NCI-H1930 (cell line): ENCODE measurements at regions not wholly inside any gene's neighbourhood (a gene's known extent, or its start where the extent isn't known, plus 50 kb on each side); places are given as distances from the start of the nearest gene placed in this dataset.

Experiments used
- DNase-seq, 2 experiments: peaks; one replicate each; lab custom pipeline; 2025; lab: John Stamatoyannopoulos, UW

DNA sequence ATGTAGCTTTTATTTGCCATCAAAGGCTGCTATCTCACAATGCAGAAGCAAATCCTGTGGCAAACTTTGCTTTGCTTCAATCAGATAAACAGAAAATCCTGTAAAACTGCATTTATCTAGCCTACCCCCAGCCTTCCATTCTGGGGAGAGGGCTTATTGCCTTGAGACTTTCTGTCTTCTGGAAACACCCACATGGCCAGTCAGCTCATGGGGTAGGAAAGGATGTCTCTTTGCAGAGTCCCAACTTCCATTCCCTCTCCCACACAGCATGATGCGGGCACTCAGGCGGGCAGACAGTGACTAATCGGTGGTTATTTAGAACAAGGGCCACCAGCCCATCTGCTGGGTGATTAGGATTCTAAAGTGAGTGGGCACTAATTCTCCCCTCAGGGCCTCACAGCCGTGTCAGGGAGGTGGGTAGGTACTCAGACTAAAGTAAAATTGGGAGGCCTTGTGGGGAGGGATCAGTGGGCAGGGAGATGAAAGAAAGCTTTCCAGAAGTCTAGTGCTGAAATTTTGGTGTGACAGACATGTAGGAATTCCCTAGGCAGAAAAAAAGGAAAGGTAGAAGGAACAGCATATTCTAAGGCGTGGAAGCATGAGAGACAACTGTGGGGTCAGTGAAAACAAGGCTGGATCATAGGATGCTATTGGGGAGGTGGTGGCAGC is 720.5 kb downstream of the VRK1 start:
- no peak for DNase-seq

DNA sequence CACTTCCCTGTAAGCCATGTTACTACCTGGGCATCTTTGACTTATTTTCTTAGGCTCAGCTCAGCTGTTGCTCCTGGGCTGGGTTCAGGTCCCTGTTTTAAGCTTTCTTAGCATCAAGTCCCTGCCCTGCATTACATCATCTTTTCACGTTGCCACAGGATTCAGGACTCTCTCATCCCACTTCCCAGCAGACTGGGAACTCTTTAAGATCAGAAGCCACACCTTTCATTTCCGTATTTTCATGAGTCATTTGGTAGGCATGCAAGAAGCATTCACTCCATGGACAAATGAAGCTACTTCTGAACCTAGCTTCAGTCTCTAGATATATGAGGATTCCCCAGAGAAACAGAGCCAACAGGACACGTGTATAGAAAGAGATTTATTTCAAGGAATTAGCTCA is 726.8 kb downstream of the VRK1 start:
- no peak for DNase-seq

DNA sequence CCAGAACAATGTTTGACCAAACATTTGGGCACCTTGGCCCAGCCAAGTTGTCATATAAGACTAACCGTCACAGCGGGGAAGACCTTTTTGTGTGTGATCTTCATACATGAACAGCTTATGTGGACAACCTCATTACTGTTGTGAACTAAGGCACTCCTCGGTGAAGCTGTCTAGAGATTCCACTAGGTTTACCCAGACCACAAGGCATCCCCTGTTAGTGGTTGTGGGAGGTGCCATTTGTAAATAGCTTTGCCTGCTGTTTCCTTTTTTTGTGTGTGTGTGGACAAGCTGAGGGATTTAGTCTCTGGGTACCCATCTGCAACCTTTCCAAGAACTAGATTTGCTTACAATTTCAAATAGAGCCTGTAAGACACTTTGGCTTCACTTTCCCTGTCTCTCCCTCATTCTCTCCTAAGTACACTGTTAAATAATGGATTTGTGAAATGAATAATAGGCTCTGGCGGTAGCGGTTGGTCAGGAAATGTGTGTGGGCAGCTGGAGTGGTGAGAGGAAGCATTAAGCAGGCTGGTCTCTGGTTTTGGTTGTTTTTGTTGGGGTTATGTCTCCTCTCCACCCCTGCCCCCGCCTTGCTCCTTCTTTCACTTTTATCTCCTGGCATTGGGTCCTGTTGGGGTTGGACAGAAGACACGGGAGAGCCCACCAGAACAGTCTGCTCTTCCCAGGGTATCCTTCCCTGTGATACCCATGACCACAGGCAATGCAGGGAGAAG is 727.6 kb downstream of the VRK1 start:
- no peak for DNase-seq

DNA sequence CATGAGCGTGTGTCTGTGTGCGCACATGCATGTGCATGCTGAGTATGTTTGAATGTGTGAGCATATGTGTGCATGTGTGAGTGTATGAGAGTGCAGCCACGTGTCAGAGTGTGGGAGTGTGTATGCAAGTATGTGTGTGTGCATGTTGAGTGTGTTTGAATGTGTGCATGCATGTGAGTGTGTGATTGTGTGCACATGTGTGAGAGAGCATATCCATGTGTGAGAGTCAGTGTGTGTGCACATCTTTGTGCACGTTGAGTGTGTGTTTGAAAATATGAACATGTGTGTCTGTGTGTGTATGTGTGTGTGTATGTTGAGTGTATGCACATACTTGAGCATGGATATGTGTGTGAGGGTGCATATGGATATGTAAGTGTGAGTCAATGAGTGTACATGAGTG is 730.8 kb downstream of the VRK1 start:
- DNase-seq, result no peak

DNA sequence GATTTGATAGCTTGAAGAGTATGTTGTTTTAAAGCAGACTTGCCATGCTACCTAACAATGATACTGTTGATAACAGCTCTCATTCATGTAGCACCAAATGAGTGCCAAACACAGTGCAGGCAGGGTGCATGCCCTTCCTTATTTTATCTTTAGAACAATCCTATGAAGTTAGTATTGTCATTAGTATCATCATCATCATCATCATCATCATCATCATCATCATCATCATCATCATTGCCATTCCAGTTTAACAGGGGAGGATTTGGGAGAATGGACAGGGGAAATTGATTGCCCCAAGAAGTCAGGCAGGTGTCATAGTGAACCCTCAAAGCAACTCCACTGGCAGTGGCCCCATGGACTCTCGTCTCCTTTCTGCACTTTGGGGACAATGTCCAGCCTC is 734.9 kb downstream of the VRK1 start:
- DNase-seq, result no peak

DNA sequence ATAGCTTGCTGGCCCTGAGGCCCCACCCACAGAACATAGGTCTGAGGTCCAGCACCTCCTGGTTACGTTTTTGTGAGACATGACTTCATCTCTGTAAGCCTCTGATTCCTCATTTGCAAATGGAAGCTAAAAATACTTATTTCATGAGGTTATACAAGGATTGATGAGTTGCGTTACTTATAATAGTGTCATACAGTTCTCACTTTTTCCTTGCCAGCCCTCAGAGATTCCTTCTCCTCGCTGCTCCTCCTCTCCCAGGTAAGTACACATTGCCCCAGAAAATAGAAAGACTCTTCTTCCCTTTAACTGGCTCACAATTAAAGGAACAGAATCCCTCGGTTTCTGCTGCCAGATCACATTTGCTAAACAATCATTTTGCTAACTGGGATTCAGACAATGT is 739.2 kb downstream of the VRK1 start:
- DNase-seq, result no peak

DNA sequence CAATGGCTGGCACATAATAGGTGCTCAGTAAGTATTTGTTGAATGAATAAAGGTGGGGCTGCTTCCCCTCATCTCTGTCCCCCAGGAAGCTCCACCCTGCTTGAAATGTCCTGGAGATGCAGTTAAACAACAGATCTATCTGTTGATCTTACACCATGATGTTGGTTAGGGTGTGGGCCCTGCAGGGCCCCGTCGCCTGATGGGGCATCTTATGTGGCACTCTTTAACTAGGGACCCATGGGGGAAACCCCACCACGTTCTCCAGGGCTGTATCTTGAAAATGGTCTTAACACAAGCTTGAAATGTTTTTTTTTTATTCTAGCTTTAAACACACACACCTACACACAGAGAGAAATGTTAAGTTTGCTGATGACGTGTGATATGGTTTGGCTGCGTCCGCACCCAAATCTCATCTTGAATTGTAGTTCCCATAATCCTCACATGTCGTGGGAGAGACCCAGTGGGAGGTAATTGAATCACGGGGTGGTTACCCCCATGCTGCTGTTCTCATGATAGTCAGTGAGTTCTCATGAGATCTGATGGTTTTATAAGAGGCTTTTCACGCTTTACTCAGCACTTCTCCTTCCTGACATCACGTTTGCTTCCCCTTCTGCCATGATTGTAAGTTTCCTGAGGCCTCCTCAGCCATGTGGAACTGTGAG is 741.7 kb downstream of the VRK1 start:
- no peak for DNase-seq

DNA sequence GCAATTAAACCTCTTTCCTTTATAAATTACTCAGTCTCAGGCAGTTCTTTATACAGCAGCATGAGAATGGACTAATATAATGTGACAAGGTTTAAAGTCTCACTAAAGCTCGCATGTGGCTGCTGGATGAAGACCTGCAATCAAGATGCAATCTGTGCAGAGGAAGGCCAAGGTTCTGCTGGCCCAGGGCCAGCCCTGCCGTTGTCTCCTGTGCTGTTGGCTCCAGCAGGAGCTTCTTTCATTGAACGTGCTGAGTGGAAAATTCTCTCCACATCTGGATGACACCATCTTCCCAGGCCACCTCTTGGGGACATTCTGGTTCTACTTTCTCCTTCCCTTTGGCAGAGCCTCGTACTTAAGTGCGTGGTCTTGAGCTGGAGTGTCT is 742.2 kb downstream of the VRK1 start:
- no peak for DNase-seq

DNA sequence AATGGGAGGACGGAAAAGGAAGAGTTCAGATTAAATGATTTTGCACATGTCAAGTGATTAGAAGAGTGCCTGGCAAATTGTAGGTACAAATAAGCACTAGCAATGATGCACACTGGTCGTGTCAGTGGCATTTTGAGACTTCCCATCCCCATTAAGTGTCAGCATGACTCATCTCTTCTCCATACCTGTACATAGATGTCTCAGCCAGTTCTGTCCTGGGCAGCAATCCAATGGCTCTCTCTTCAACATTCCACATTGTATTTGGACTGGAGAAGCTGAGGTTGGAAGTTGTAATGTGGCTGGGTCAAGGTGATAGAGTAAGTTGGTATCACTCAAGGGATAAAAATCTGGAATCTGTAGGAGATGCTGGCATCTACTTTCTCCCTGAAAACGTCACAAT is 742.7 kb downstream of the VRK1 start:
- DNase-seq, result no peak

DNA sequence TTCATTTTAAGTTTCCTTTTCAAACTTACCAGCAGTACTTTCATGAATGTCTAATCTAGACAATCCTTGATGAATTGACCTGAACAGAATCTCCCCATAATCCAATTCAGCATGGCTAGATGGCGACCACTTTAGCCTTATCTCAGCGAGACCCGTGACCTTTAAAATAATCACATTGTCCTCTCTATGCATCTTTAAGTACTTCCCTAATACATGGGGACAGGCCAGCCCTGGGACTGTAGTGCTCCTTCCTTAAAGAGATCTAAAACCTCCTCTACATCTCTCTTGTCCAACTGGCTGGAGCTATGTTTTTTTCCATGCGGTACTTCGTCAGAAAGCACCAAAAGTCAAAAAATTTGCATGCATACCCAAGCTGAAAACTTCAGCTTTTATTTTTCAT is 746.0 kb downstream of the VRK1 start:
- no peak for DNase-seq

DNA sequence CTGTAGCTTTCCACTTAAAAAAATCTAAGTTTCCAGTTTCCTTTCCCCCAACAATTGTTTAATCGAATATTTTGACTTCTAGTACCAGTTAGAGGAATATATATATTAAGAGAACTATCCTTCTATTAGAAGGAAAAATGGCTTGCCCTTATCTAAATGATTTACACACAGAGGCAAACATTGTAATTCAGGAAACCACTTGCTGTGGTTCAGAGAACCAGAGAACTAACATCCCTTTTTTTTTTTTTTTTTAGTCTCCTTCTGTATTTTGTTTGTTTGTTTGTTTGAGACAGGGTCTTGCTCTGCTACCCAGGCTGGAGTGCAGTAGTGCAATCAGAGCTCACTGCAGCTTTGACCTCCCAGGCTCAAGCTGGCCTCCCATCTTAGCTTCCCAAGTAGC is 746.6 kb downstream of the VRK1 start:
- no peak for DNase-seq

DNA sequence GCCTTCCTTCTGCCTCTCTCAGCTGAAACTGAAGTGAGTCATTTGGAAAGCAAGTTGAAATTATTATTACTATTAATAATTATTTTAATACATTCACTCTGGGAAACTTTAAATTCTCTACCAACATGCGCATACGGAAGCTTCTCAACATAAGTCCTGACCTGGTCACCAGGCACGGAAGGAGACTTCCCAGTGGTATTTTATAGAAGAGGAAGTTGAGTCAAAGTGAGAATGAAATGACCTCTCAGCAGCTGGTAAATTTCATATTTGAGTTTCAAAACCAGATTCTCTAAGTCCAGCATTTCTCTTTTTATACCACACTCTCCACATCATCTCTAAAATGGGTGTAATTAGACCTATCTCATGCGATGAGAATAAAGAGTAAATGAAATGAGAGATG is 747.4 kb downstream of the VRK1 start:
- DNase-seq, result no peak

DNA sequence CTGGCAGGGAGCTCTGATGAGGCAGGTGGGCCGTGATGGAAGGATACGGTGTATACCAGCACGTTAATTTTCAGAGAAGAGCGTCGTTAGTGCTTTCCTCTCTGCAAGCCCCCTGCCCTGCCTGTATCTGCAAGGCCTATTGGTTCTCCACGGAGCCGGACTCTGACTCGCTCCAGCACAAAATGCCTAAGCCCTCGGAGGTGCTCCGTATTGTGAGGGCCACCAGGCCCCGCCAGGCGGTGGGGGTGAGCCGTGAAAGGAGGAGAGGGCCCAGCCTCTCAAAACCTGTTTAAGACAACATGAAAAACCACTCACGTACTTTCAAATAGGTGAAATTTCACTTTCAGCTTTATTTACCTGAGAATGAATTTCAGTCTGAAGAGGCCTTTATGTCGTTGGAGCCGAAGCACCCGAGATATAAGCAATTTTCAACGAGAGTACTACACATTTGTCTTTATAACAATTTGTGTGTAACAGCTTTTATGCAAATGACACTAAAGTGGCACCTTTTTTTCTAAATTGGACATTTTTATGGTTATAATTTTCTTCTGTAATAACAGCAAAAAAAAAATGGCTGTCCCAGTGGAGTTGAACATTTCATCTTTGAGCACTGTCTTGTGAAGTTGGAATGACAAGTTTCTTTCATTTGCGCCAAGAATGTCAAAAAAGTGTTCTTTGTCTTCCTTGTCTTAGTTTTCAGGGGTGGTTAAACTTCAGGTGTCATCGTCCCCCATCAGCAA is 749.5 kb downstream of the VRK1 start:
- no peak for DNase-seq

DNA sequence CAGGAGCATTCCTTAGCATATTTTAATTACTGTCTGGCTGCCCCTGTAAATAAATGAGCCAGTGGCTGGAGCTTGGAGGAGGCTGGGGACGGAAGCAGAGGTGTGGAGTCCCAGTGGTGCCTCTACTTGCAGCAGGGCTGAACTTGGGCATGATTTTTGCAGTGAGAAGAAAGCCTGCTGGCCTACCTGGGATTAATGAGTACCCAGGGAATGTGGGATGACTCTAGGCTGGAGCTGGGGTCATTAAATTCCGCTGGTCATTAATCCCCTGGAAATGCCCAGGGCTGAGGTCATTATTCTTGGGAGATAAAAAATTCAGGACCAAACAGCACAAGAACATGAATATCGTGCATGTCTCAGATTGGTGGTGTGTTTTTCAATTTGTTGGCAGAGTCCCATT is 753.3 kb downstream of the VRK1 start:
- DNase-seq, result no peak

DNA sequence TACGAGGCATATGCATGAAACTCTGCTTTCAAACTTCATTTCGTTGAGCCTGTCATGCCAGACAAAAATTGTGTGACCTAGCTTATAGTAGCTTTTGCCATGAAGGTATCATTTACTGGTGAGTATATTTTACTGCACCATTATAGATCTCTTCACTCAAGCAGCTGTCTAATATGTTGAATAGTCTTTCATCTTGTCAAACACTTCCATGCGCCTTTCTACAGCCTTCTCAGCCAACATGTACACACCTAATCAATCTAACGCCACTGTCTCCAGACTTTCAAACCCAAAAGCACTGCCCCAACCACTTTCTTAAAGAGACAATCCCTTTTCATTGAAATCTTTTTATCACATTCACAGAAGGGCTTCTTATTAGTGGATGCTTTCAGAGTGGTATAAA is 757.4 kb downstream of the VRK1 start:
- no peak for DNase-seq

DNA sequence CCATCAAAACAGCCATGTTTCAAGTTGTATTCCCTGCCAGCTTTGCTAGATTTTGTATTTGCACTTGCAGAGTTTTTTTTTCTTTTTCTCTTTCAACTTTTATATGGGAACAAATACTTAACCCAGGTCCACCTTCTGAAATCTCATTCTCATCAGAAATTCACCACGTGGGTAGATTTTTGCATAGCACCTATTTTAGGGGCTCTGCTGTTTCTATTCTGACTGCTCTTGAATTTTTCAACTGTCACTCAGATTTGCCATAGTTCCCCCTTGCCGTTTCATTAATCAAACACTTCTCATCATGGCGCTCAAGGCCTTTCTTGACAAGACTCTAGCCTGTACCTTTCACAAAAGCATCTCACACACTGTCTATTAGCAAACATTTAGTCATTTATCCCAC is 767.2 kb downstream of the VRK1 start:
- DNase-seq, result no peak

DNA sequence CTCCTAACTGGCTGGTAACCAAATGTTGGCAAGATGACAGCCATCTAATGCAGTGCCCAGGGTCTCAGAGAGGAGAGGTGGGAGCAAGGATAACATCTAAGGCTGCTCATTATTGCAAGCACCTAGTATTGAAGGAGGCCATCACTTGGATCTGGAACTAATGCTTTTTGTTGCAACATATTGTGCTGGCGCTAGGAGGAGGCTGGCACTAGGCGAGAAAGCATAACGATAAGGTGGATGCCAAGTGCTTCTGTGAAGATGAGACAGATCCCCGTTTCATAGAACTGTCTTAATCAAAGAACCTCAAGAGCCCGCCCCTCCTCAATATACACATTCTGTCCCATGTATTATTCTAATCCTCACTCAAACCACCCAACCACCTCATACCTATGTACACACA is 774.0 kb downstream of the VRK1 start:
- DNase-seq, result no peak

DNA sequence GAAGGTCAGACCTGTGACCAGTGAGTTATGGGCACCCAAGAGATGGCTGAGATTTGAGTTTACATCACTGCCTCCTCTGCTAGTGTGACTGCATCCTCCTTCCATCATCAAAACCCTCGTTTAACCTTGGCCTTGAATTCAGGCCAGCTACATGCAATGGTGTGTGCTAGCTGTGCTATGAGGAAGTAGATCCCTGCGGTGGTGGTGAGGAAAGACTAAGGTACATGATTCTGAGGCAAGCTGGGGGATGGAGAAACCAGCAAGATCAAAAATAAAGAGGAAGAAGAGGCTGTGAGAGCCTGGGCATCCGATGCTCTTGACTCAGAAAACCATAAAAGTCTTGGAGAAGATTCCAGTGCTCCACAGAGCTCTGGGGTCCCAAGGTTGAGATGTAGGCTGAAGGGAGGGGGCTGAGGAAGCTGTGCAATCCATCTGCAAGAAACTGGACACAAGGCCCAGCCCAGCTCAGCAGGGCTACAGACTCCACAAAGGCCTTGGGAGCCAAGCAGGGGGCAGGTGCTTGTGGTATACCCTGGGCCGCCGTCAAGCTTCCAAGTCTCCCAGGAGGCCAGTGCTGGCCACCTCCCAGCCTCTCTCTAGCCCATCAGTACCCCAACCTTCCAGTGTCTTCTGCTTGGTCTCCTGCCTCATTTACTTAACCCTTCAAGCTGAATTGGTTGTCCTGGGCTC is 774.8 kb downstream of the VRK1 start:
- DNase-seq, result no peak

DNA sequence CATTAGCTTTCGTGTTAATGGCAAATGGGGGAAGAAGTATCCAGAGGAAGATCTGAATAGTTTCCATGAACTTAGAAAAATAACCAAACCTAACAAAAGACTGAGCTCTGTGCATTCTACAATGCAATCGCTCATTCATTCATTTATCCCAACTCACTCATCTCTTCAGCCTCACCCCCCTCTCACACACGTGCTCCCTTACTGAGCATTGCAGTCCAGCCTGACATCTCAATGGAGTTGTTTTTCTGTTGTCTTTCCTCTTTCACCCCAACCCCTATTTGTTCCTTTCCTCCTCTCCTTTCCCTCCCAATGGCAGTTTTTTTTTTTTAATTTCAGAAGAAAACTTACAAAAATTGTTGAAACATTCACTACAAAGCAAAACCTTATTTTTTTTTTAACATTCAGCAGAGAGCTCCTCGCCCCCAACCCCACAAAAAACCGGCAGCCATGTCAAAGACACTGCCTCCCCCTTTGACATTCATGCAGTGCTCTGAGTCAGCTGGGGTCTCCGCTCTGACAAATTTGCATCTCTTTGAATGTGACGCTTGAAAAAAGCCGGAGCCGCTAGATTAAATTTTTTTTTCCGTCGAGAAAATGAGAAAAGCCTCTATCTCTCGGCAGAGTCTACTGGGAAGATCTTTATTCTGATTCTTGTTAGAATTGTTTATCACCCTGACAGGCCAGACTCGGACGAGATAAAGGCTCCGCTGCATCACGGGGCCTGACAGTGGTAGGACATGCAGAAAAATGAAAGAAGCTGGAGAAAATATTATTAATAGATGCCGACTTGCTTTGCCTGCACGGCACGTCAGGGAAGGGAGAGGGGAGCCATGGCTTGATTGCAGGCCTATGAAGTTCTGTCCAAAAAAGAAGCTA is 775.6 kb downstream of the VRK1 start:
- DNase-seq, result no peak

DNA sequence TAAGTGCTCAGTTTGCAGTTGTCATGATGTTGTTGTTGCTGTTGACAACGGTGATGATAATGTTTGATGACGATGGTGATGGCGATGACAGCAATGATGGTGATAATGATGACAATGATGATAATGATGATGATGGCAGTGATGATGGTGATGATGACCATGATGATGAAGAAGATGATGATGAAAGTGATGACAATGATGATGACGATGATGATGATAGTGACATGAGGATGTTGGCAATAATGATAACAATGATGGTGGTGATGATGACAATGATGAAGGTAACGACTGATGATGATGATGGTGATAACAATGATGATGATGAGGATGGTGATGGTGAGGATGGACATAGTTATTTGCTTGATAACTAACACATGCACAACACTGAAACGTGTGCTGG is 778.5 kb downstream of the VRK1 start:
- DNase-seq, result no peak

DNA sequence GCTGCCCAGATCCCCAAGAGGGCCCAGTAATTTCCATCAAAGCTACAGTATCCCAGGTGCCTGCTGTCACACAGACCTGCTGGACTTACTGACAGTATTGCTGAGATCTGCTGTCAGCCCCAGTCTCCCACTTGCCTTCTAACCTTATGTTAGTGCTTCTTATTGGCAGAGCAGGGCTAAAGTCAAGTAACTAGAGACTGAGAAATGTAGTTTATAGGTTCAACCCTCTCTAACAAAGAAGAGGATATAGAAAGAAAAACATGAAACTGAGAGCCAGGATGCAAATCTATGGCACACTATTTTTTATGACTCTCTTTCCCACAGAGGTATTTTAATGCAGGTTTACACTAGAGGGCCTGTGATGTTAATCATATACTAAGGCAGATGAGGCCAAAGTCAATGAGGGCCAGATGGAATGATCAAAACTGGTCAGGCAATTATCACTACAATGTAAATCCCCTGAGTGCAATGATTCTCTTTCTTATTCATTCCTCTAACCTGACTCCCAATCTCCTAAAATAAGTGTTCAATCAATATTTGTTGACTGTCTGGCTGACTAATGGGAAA is 781.9 kb downstream of the VRK1 start:
- DNase-seq, result no peak
